HepG2 (cell line): ENCODE measurements at regions not wholly inside any gene's neighbourhood (a gene's known extent, or its start where the extent isn't known, plus 50 kb on each side); places are given as distances from the start of the nearest gene placed in this dataset.

Source experiments
- CBX5 ChIP-seq: sonication (generic); formaldehyde crosslinking; IDR thresholded peaks from 2 replicates; pipeline ENCODE4 v1.4.0; 2020; ENCODE audit warnings: missing genetic modification reagents, borderline replicate concordance
- DDIT3 ChIP-seq: sonication (generic); formaldehyde crosslinking; IDR thresholded peaks from 2 replicates; pipeline ENCODE4 v1.4.0; 2020; ENCODE audit warnings: mild to moderate bottlenecking, missing genetic modification reagents
- HDAC2 ChIP-seq: sonication (generic); formaldehyde crosslinking; IDR thresholded peaks from 2 replicates; pipeline ENCODE4 v1.4.0; 2020; ENCODE audit warnings: missing genetic modification reagents
- KAT7 ChIP-seq: IDR thresholded peaks from 2 replicates; pipeline ENCODE4 v1.6.1; 2018; ENCODE audit warnings: borderline replicate concordance, missing compliant biosample characterization
- KDM3A ChIP-seq: IDR thresholded peaks from 2 replicates; pipeline ENCODE4 v1.6.1; 2018; ENCODE audit warnings: low read depth, missing compliant biosample characterization
- MAF1 ChIP-seq: sonication (generic); formaldehyde crosslinking; IDR thresholded peaks from 2 replicates; pipeline ENCODE4 v1.5.0; 2020; ENCODE audit warnings: missing genetic modification reagents, borderline replicate concordance
- MATR3 ChIP-seq: sonication (generic); formaldehyde crosslinking; IDR thresholded peaks from 2 replicates; pipeline ENCODE4 v1.4.0; 2020; ENCODE audit warnings: missing genetic modification reagents
- NFE2L2 ChIP-seq: fragments of 150-350 bp; IDR thresholded peaks from 2 replicates; pipeline ENCODE4 v1.6.1; 2014; ENCODE audit warnings: low read length
- NR0B2 ChIP-seq: sonication (generic); formaldehyde crosslinking; IDR thresholded peaks from 2 replicates; pipeline ENCODE4 v1.4.0; 2020; ENCODE audit warnings: mild to moderate bottlenecking, missing genetic modification reagents
- SIN3B ChIP-seq: fragments of 150-350 bp; IDR thresholded peaks from 2 replicates; pipeline ENCODE4 v1.6.1; 2014; ENCODE audit warnings: low read length
- STAG1 ChIP-seq: sonication (generic); formaldehyde crosslinking; IDR thresholded peaks from 2 replicates; pipeline ENCODE4 v1.4.0; 2020; ENCODE audit warnings: missing genetic modification reagents
- TCF7 ChIP-seq: sonication (generic); IDR thresholded peaks from 2 replicates; pipeline ENCODE4 v1.6.1; 2016; ENCODE audit warnings: antibody characterized with exemption, low read depth
- YY1 ChIP-seq: IDR thresholded peaks from 2 replicates; pipeline ENCODE4 v1.6.1; 2011; ENCODE audit warnings: low read length, low read depth, moderate library complexity, mild to moderate bottlenecking; ENCODE audit not compliant: insufficient read depth, insufficient replicate concordance
- ZFP62 ChIP-seq: sonication (generic); formaldehyde crosslinking; IDR thresholded peaks from 2 replicates; pipeline ENCODE4 v1.4.0; 2020; ENCODE audit warnings: missing genetic modification reagents
- ZMAT3 ChIP-seq: sonication (generic); formaldehyde crosslinking; conservative IDR thresholded peaks from 2 replicates; pipeline ENCODE4 v1.7.0; 2021; ENCODE audit warnings: missing genetic modification reagents
- ZNF275 ChIP-seq: sonication (generic); formaldehyde crosslinking; IDR thresholded peaks from 2 replicates; pipeline ENCODE4 v1.8.0; 2022; ENCODE audit warnings: missing genetic modification reagents, mild to moderate bottlenecking, inconsistent platforms, borderline replicate concordance
- ZNF407 ChIP-seq: sonication (generic); formaldehyde crosslinking; IDR thresholded peaks from one replicate; pipeline ENCODE4 v1.5.1; 2020; ENCODE audit warnings: mild to moderate bottlenecking, missing genetic modification reagents; ENCODE audit errors: not compliant biosample characterization
- ZNF576 ChIP-seq: sonication (generic); formaldehyde crosslinking; IDR thresholded peaks from 2 replicates; pipeline ENCODE4 v1.4.0; 2020; ENCODE audit warnings: mild to moderate bottlenecking, missing genetic modification reagents
- ZNF709 ChIP-seq: sonication (generic); formaldehyde crosslinking; IDR thresholded peaks from 2 replicates; pipeline ENCODE4 v1.5.0; 2020; ENCODE audit warnings: mild to moderate bottlenecking, missing genetic modification reagents
- ZSCAN30 ChIP-seq: sonication (generic); formaldehyde crosslinking; IDR thresholded peaks from 2 replicates; pipeline ENCODE4 v1.5.0; 2020; ENCODE audit warnings: mild to moderate bottlenecking, missing genetic modification reagents

- TF ChIP-seq ZNF407: no peak
- TF ChIP-seq CBX5 (CRISPR knock-in tag): peak; percentile 46; the same call in 1 of the 2 replicates
- TF ChIP-seq TCF7: no peak
- TF ChIP-seq ZNF709 (CRISPR knock-in tag): no peak
- TF ChIP-seq ZNF275 (CRISPR knock-in tag): no peak
- no peak for TF ChIP-seq DDIT3 (CRISPR knock-in tag)
- no peak for TF ChIP-seq ZFP62 (CRISPR knock-in tag)
- TF ChIP-seq MAF1: peak; percentile 67; the same call in 1 of the 2 replicates
- TF ChIP-seq STAG1 (CRISPR knock-in tag): no peak
- 0 out of 2 replicates have a peak, but pooled peaks have one; percentile 20 for TF ChIP-seq HDAC2 (CRISPR knock-in tag)
- TF ChIP-seq NFE2L2: no peak
- TF ChIP-seq NR0B2: peak; percentile 5; the same call in 1 of the 2 replicates
- TF ChIP-seq YY1: peak; percentile 81
- no peak; the same call in 1 of the 2 replicates for TF ChIP-seq KAT7
- no peak for TF ChIP-seq ZMAT3
- no peak for TF ChIP-seq SIN3B
- no peak for TF ChIP-seq ZNF576 (CRISPR knock-in tag)
- TF ChIP-seq MATR3 (CRISPR knock-in tag): no peak
- no peak for TF ChIP-seq KDM3A (CRISPR knock-in tag)
- no peak for TF ChIP-seq ZSCAN30
Measured at GRCh38 chr20:50306478-50307423, 116.1 kb downstream of the CEBPB start (continued).
